HCT116 (cell line): ENCODE measurements at regions not wholly inside any gene's neighbourhood (a gene's known extent, or its start where the extent isn't known, plus 50 kb on each side); places are given as distances from the start of the nearest gene placed in this dataset.

Source experiments
- ATAC-seq: fragments of 200-7000 bp; cut with Tn5 transposase; 2 replicates; pipeline ENCODE4 v1.9.1; 2020; ENCODE audit warnings: mild to moderate bottlenecking, moderate library complexity
- BruUV-seq: library from RNA; stranded (reverse); fragments of 400-500 nt; replicated peaks from 2 replicates; lab custom pipeline; 2021; lab: Mats Ljungman, UMichigan
- CTCF ChIA-PET: fragments of 300-600 bp; sonication (Branson Sonifier 250); formaldehyde crosslinking; loops from one replicate; lab custom pipeline; 2021; ENCODE audit warnings: antibody characterized with exemption; lab: Charles Lee
- POLR2A ChIA-PET: fragments of 300-600, 350-600 bp; sonication (Branson Sonifier 250); formaldehyde crosslinking; loops from one replicate; lab custom pipeline; 2021; ENCODE audit warnings: antibody characterized with exemption; lab: Charles Lee
- RAD21 ChIA-PET, 2 experiments: fragments of 300-600 bp; sonication (Branson Sonifier 250); formaldehyde crosslinking; loops; one replicate each; lab custom pipeline; 2023; ENCODE audit warnings: low total read pairs in 2 of 2; ENCODE audit not compliant: uncharacterized antibody in 2 of 2, unreplicated experiment in 2 of 2, low non-redundant PET in 1 of 2; lab: Charles Lee
- DNase-seq: peaks from one replicate; pipeline ENCODE4 v3.0.0-alpha.2; 2010; ENCODE audit warnings: low read depth, low spot score
- H2AFZ ChIP-seq: fragments of 200-600 bp; shearing (Covaris generic), sonication (generic); 2 replicates; pipeline ENCODE4 v1.6.1; 2017; ENCODE audit warnings: low read depth, mixed run types, mixed read lengths, antibody characterized with exemption, low read length; ENCODE audit not compliant: poor library complexity, severe bottlenecking
- H3K27ac ChIP-seq: 2 replicates; pipeline ENCODE4 v1.5.1; 2012; ENCODE audit warnings: low read depth, low read length
- H3K27me3 ChIP-seq: fragments of 200-600 bp; sonication (generic); 2 replicates; pipeline ENCODE4 v1.6.1; 2016; ENCODE audit warnings: mixed run types, low read length, mixed read lengths; ENCODE audit not compliant: insufficient read depth
- H3K36me3 ChIP-seq, 2 experiments: fragments of 200-500 bp in 1 of 2; fragments of 200-600 bp in 1 of 2; sonication (Bioruptor generic) in 1 of 2; sonication (generic) in 1 of 2; 2 replicates each; pipeline versions ENCODE4 v1.5.1 to v1.6.1; 2014 to 2016; ENCODE audit warnings: low read length in 2 of 2, inconsistent platforms in 1 of 2, mixed read lengths in 1 of 2, mixed run types in 1 of 2; ENCODE audit not compliant: insufficient read depth in 2 of 2, control insufficient read depth in 1 of 2
- H3K4me1 ChIP-seq, 2 experiments: fragments of 200-600 bp in 1 of 2; sonication (generic) in 1 of 2; 2 replicates each; pipeline versions ENCODE4 v1.5.1 to v1.6.1; 2012 to 2017; ENCODE audit warnings: low read length in 2 of 2, inconsistent platforms in 1 of 2, mild to moderate bottlenecking in 1 of 2, mixed read lengths in 1 of 2, mixed run types in 1 of 2, moderate library complexity in 1 of 2; ENCODE audit not compliant: insufficient read depth in 2 of 2, control insufficient read depth in 1 of 2
- H3K4me2 ChIP-seq: fragments of 200-600 bp; sonication (generic); 2 replicates; pipeline ENCODE4 v1.6.1; 2017; ENCODE audit warnings: mixed run types, low read length, mixed read lengths
- H3K4me3 ChIP-seq, 2 experiments: fragments of 200-600 bp in 1 of 2; sonication (generic) in 1 of 2; replicated peaks in 1 of 2; 2 replicates each; pipeline ENCODE4 v1.5.1; 2011 to 2016; ENCODE audit warnings: low read length in 2 of 2, control low read depth in 1 of 2, low read depth in 1 of 2, mild to moderate bottlenecking in 1 of 2, mixed read lengths in 1 of 2, mixed run types in 1 of 2
- H3K79me2 ChIP-seq: fragments of 200-600 bp; sonication (generic); 2 replicates; pipeline ENCODE4 v1.6.1; 2017; ENCODE audit warnings: mild to moderate bottlenecking, mixed run types, low read length, moderate library complexity, mixed read lengths; ENCODE audit not compliant: insufficient read depth
- H3K9ac ChIP-seq: fragments of 200-600 bp; sonication (generic); 2 replicates; pipeline ENCODE4 v1.6.1; 2016; ENCODE audit warnings: low read length, mixed read lengths
- H3K9me2 ChIP-seq: fragments of 200-600 bp; sonication (generic), shearing (Covaris generic); 2 replicates; pipeline ENCODE4 v1.6.1; 2017; ENCODE audit warnings: mixed run types, mild to moderate bottlenecking, moderate library complexity; ENCODE audit not compliant: insufficient read depth
- H3K9me3 ChIP-seq, 2 experiments: fragments of 200-500 bp in 1 of 2; fragments of 200-600 bp in 1 of 2; sonication (Bioruptor generic) in 1 of 2; sonication (generic) in 1 of 2; 2 replicates each; pipeline ENCODE4 v1.6.1; 2014 to 2017; ENCODE audit warnings: low read length in 2 of 2, mixed read lengths in 2 of 2, inconsistent platforms in 1 of 2, low read depth in 1 of 2, mild to moderate bottlenecking in 1 of 2, mixed run types in 1 of 2, moderate library complexity in 1 of 2; ENCODE audit not compliant: control insufficient read depth in 1 of 2, insufficient read depth in 1 of 2
- H4K20me1 ChIP-seq: fragments of 200-600 bp; sonication (generic), shearing (Covaris generic); 2 replicates; pipeline ENCODE4 v1.6.1; 2017; ENCODE audit warnings: mixed run types, mild to moderate bottlenecking, moderate library complexity; ENCODE audit not compliant: insufficient read depth
- CBX3 ChIP-seq: IDR thresholded peaks from 2 replicates; pipeline ENCODE4 v1.6.1; 2012; ENCODE audit warnings: low read depth
- CEBPB ChIP-seq: IDR thresholded peaks from 2 replicates; pipeline ENCODE4 v1.6.1; 2012; ENCODE audit warnings: low read depth
- CTCF ChIP-seq, 3 experiments: fragments of 200-600 bp in 1 of 3; sonication (generic) in 1 of 3; IDR thresholded peaks in 2 of 3; conservative IDR thresholded peaks in 1 of 3; 2 replicates each; pipeline ENCODE4 v1.5.1; 2012 to 2017; ENCODE audit warnings: low read depth in 2 of 3, low read length in 2 of 3, antibody characterized with exemption in 1 of 3, borderline replicate concordance in 1 of 3, control low read depth in 1 of 3, mild to moderate bottlenecking in 1 of 3, mixed read lengths in 1 of 3, mixed run types in 1 of 3, moderate library complexity in 1 of 3; ENCODE audit not compliant: insufficient read depth in 1 of 3
- EGR1 ChIP-seq: IDR thresholded peaks from 2 replicates; pipeline ENCODE4 v1.6.1; 2012; ENCODE audit warnings: low read depth
- ELF1 ChIP-seq: IDR thresholded peaks from 2 replicates; pipeline ENCODE4 v1.6.1; 2012; ENCODE audit warnings: low read depth, borderline replicate concordance
- JUND ChIP-seq: IDR thresholded peaks from 2 replicates; pipeline ENCODE4 v1.6.1; 2012
- MAX ChIP-seq: IDR thresholded peaks from 2 replicates; pipeline ENCODE4 v1.6.1; 2012
- POLR2A ChIP-seq: IDR thresholded peaks from 2 replicates; pipeline ENCODE4 v1.7.0; 2011; ENCODE audit warnings: borderline replicate concordance; ENCODE audit not compliant: insufficient read depth, insufficient read length; ENCODE audit errors: extremely low read depth
- POLR2AphosphoS5 ChIP-seq: IDR thresholded peaks from 2 replicates; pipeline ENCODE4 v1.6.1; 2011; ENCODE audit warnings: mild to moderate bottlenecking, low read depth, low read length, moderate library complexity
- SIN3A ChIP-seq: IDR thresholded peaks from 2 replicates; pipeline ENCODE4 v1.6.1; 2012; ENCODE audit warnings: low read depth
- SP1 ChIP-seq: IDR thresholded peaks from 2 replicates; pipeline ENCODE4 v1.6.1; 2012; ENCODE audit warnings: low read depth
- YY1 ChIP-seq: IDR thresholded peaks from 2 replicates; pipeline ENCODE4 v1.6.1; 2011; ENCODE audit warnings: low read length, low read depth, moderate library complexity, mild to moderate bottlenecking; ENCODE audit not compliant: insufficient replicate concordance; ENCODE audit errors: extremely low read depth
- ZBTB33 ChIP-seq: IDR thresholded peaks from 2 replicates; pipeline ENCODE4 v1.6.1; 2011; ENCODE audit warnings: mild to moderate bottlenecking, low read length, moderate library complexity; ENCODE audit not compliant: insufficient replicate concordance; ENCODE audit errors: extremely low read depth
- ZNF274 ChIP-seq: fragments of 200-500 bp; sonication (Bioruptor generic); IDR thresholded peaks from 2 replicates; pipeline ENCODE4 v1.6.1; 2014; ENCODE audit warnings: mild to moderate bottlenecking, low read depth, low read length, inconsistent platforms
- intact Hi-C: fragments of 100-400 bp; cut with micrococcal nuclease; formaldehyde crosslinking; loops from 2 replicates; pipeline ENCODE4 v1.10.0; 2022
- TF ChIP-seq, protein P1 (sequence below): IDR thresholded peaks from 2 replicates; pipeline ENCODE4 v1.6.1; 2012; ENCODE audit warnings: low read depth

GRCh38 chr3:25367025-25367424 is 61.0 kb upstream of the RARB start:
- H3K36me3 ChIP-seq: no peaks in the 10 kb centered on the region
- no peak overlapping the region for H3K27ac ChIP-seq
- no peaks in the 10 kb centered on the region; the same call in 1 of the 2 replicates for H4K20me1 ChIP-seq
- no peak overlapping the region for H3K4me3 ChIP-seq
- H3K4me2 ChIP-seq: no peak overlapping the region
- no peaks in the 10 kb centered on the region for H3K79me2 ChIP-seq
- no peak for TF ChIP-seq CBX3
- TF ChIP-seq YY1: no peak
- no peak for TF ChIP-seq JUND
- no peak for TF ChIP-seq EGR1
- no peak for TF ChIP-seq CEBPB
- no peak for TF ChIP-seq SP1
- TF ChIP-seq POLR2AphosphoS5: no peak
- TF ChIP-seq SIN3A: no peak
- TF ChIP-seq ZNF274: no peak
- TF ChIP-seq MAX: no peak
- TF ChIP-seq CTCF (IDR thresholded peaks at IDR 0.05 in 2 of 3, conservative IDR thresholded peaks at IDR 0.05 in 1 of 3; ENCODE audit: borderline replicate concordance in 1 of 3, insufficient read depth in 1 of 3, low read depth in 2 of 3, low read length in 2 of 3): no peak
- TF ChIP-seq ZBTB33: no peak
- TF ChIP-seq POLR2A: no peak
- TF ChIP-seq, protein P1, sequence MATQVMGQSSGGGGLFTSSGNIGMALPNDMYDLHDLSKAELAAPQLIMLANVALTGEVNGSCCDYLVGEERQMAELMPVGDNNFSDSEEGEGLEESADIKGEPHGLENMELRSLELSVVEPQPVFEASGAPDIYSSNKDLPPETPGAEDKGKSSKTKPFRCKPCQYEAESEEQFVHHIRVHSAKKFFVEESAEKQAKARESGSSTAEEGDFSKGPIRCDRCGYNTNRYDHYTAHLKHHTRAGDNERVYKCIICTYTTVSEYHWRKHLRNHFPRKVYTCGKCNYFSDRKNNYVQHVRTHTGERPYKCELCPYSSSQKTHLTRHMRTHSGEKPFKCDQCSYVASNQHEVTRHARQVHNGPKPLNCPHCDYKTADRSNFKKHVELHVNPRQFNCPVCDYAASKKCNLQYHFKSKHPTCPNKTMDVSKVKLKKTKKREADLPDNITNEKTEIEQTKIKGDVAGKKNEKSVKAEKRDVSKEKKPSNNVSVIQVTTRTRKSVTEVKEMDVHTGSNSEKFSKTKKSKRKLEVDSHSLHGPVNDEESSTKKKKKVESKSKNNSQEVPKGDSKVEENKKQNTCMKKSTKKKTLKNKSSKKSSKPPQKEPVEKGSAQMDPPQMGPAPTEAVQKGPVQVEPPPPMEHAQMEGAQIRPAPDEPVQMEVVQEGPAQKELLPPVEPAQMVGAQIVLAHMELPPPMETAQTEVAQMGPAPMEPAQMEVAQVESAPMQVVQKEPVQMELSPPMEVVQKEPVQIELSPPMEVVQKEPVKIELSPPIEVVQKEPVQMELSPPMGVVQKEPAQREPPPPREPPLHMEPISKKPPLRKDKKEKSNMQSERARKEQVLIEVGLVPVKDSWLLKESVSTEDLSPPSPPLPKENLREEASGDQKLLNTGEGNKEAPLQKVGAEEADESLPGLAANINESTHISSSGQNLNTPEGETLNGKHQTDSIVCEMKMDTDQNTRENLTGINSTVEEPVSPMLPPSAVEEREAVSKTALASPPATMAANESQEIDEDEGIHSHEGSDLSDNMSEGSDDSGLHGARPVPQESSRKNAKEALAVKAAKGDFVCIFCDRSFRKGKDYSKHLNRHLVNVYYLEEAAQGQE: no peak
- no peak for TF ChIP-seq ELF1
- DNase-seq: no peak
- no peak for ATAC-seq
- no peak overlapping the region for H2AFZ ChIP-seq
- POLR2A ChIA-PET: no interaction called here
- no peaks in the 10 kb centered on the region for H3K4me1 ChIP-seq
- intact Hi-C loops: no loop called here
- RAD21 ChIA-PET: no interaction called here
- no peaks in the 10 kb centered on the region for H3K9me3 ChIP-seq
- BruUV-seq: no TSS peak
- CTCF ChIA-PET: no interaction called here
- no peaks in the 10 kb centered on the region for H3K9me2 ChIP-seq
- peaks cover 7% of the 10 kb centered on the region; the same call in 1 of the 2 replicates for H3K27me3 ChIP-seq
- H3K9ac ChIP-seq: no peak overlapping the region
